Stomach (tissue), 8 donors: ENCODE measurements at regions not wholly inside any gene's neighbourhood (a gene's known extent, or its start where the extent isn't known, plus 50 kb on each side); places are given as distances from the start of the nearest gene placed in this dataset.

Source experiments
- DNase-seq, 2 donors: peaks; one replicate each; pipeline versions ENCODE4 v3.0.0 to v3.0.0-alpha.2; 2013 to 2019
- H3K27ac ChIP-seq, 5 donors: fragments of 200-600 bp in 4 of 5; sonication (generic) in 4 of 5; one replicate each; pipeline ENCODE4 v1.5.1; 2013 to 2019; ENCODE audit warnings: mild to moderate bottlenecking in 1 of 5, moderate library complexity in 1 of 5
- H3K27me3 ChIP-seq, 3 donors: fragments of 200-600 bp; sonication (generic); one replicate each; pipeline ENCODE4 v1.5.1; 2017 to 2019; ENCODE audit warnings: mixed run types in 1 of 3
- H3K36me3 ChIP-seq, 4 donors: fragments of 200-600 bp; sonication (generic); 1 replicate in 3 of 4; 2 replicates in 1 of 4; pipeline ENCODE4 v1.5.1; 2016 to 2019
- H3K4me1 ChIP-seq, 4 donors: fragments of 200-600 bp; sonication (generic); one replicate each; pipeline ENCODE4 v1.5.1; 2016 to 2019
- H3K4me3 ChIP-seq, 4 donors: fragments of 200-600 bp; sonication (generic) in 3 of 4; one replicate each; pipeline ENCODE4 v1.5.1; 2016 to 2019; ENCODE audit warnings: mild to moderate bottlenecking in 1 of 4
- H3K9me3 ChIP-seq, 4 donors: fragments of 200-600 bp; sonication (generic); one replicate each; pipeline ENCODE4 v1.5.1; 2016 to 2019
- CTCF ChIP-seq, 7 experiments: fragments of 450-650 bp in 4 of 7; fragments of 200-600 bp in 3 of 7; sonication (generic) in 3 of 7; IDR thresholded peaks; one replicate each; pipeline ENCODE4 v1.5.1; 2016 to 2019; ENCODE audit warnings: antibody characterized with exemption in 7 of 7, control low read depth in 2 of 7, mild to moderate bottlenecking in 1 of 7
- EP300 ChIP-seq: sonication (generic); formaldehyde crosslinking; IDR thresholded peaks from one replicate; pipeline ENCODE4 v1.6.1; 2017; ENCODE audit warnings: antibody characterized with exemption
- POLR2A ChIP-seq, 4 donors: fragments of 450-650 bp; IDR thresholded peaks; one replicate each; pipeline ENCODE4 v1.6.1; 2016; ENCODE audit warnings: antibody characterized with exemption in 4 of 4, control low read depth in 2 of 4, mild to moderate bottlenecking in 1 of 4, moderate library complexity in 1 of 4
- POLR2AphosphoS5 ChIP-seq, 3 donors: sonication (generic); formaldehyde crosslinking; IDR thresholded peaks; one replicate each; pipeline ENCODE4 v1.6.1; 2016; ENCODE audit warnings: antibody characterized with exemption in 3 of 3
- WGBS, 5 donors: extraction: QIAGEN DNeasy Blood & Tissue Kit in 3 of 5; methylation state at CpG; one replicate each; pipeline versions ENCODE4 v1.1.5 to v1.1.7; 2013 to 2018; 5-methylcytosine and 5-hydroxymethylcytosine counted together
- intact Hi-C: fragments of 100-400 bp; cut with DNase I; formaldehyde crosslinking; loops from one replicate; pipeline ENCODE4 v1.15.1; 2023; ENCODE audit warnings: low total_unique reads
- donor health status: healthy with polysubstance abuse.
- donor health status: Bipolar disorder and iron deficiency.
- donor health status: healthy.

- intact Hi-C loops, result no loop called here
- WGBS, 5 donors, result 67 to 74% (median 68%) methylated on average over 3 of the region's 3 CpGs
- no peak for TF ChIP-seq CTCF (IDR thresholded peaks at IDR 0.05)
- no peak for TF ChIP-seq EP300
- TF ChIP-seq POLR2A (IDR thresholded peaks at IDR 0.05), result no peak
- TF ChIP-seq POLR2AphosphoS5 (IDR thresholded peaks at IDR 0.05), result no peak
Measured at GRCh38 chr15:96610757-96611156, 280.3 kb downstream of the NR2F2 start.

GRCh38 chr15:96612917-96613316 lies 282.4 kb downstream of the NR2F2 start:
- no peak overlapping the region for H3K27ac ChIP-seq
- no peaks in the 10 kb centered on the region for H3K4me1 ChIP-seq
- intact Hi-C loops, result no loop called here
- DNase-seq, result no peak
- 63 to 79% (median 71%) methylated on average over 1 of the region's 1 CpG for WGBS, 5 donors
- H3K9me3 ChIP-seq, result peaks cover 0 to 13% (median 6%) of the 10 kb centered on the region in 4 donors
- H3K36me3 ChIP-seq, result no peaks in the 10 kb centered on the region
- TF ChIP-seq EP300 (no peak), CTCF (IDR thresholded peaks at IDR 0.05) (no peak), POLR2A (IDR thresholded peaks at IDR 0.05) (no peak), POLR2AphosphoS5 (IDR thresholded peaks at IDR 0.05) (no peak)
- no peak overlapping the region for H3K4me3 ChIP-seq
- H3K27me3 ChIP-seq, result no peaks in the 10 kb centered on the region

More at GRCh38 chr15:96610757-96611156, 280.3 kb downstream of the NR2F2 start:
- no peak overlapping the region for H3K27ac ChIP-seq
- H3K9me3 ChIP-seq, result peaks cover 0 to 13% (median 6%) of the 10 kb centered on the region in 4 donors
- no peaks in the 10 kb centered on the region for H3K27me3 ChIP-seq
- no peak overlapping the region for H3K4me3 ChIP-seq
- no peaks in the 10 kb centered on the region for H3K36me3 ChIP-seq
- no peak for DNase-seq
- H3K4me1 ChIP-seq, result no peaks in the 10 kb centered on the region

- H3K36me3 ChIP-seq, result no peaks in the 10 kb centered on the region
- TF ChIP-seq POLR2A (IDR thresholded peaks at IDR 0.05) (no peak), CTCF (IDR thresholded peaks at IDR 0.05) (no peak)
- no peak overlapping the region for H3K4me3 ChIP-seq
- H3K27ac ChIP-seq, result no peak overlapping the region
- no peak for DNase-seq
- WGBS, 5 donors, result 50 to 57% (median 55%) methylated on average over 6 of the region's 6 CpGs
- intact Hi-C loops, result no loop called here
- H3K27me3 ChIP-seq, result no peaks in the 10 kb centered on the region
- H3K4me1 ChIP-seq, result no peaks in the 10 kb centered on the region
- H3K9me3 ChIP-seq, result peaks cover 0 to 6% (median 3%) of the 10 kb centered on the region in 4 donors
Measured at GRCh38 chr15:96619174-96619573, 288.7 kb downstream of the NR2F2 start.

- H3K27me3 ChIP-seq, result no peaks in the 10 kb centered on the region
- H3K4me1 ChIP-seq, result peaks cover 0 to 12% (median 0%) of the 10 kb centered on the region in 4 donors
- no peaks in the 10 kb centered on the region for H3K9me3 ChIP-seq
- 80 to 87% (median 84%) methylated on average over 6 of the region's 6 CpGs for WGBS, 5 donors
- H3K4me3 ChIP-seq, result no peak overlapping the region
- no peak for DNase-seq
- H3K27ac ChIP-seq, result no peak overlapping the region
- TF ChIP-seq POLR2A (IDR thresholded peaks at IDR 0.05), result no peak
- no peak for TF ChIP-seq CTCF (IDR thresholded peaks at IDR 0.05)
- no peak for TF ChIP-seq POLR2AphosphoS5 (IDR thresholded peaks at IDR 0.05)
- TF ChIP-seq EP300, result no peak
- intact Hi-C loops, result no loop called here
- H3K36me3 ChIP-seq, result no peaks in the 10 kb centered on the region
Measured at GRCh38 chr15:96622714-96623113, 292.2 kb downstream of the NR2F2 start.
